Adrenal gland (tissue), 5 donors: ENCODE measurements at regions not wholly inside any gene's neighbourhood (a gene's known extent, or its start where the extent isn't known, plus 50 kb on each side); places are given as distances from the start of the nearest gene placed in this dataset.

ENCODE experiments used
- POLR2A ChIP-seq, 2 donors: fragments of 450-650 bp; IDR thresholded peaks; one replicate each; pipeline ENCODE4 v1.6.1; 2017; ENCODE audit warnings: antibody characterized with exemption in 2 of 2, mild to moderate bottlenecking in 2 of 2, moderate library complexity in 1 of 2
- TF ChIP-seq, protein P1 (sequence below), 6 experiments: fragments of 450-650 bp in 4 of 6; fragments of 200-600 bp in 2 of 6; sonication (generic) in 1 of 6; IDR thresholded peaks; 1 replicate in 5 of 6; 2 replicates in 1 of 6; pipeline versions ENCODE4 v1.5.1 to v1.8.0; 2016 to 2021; ENCODE audit warnings: antibody characterized with exemption in 6 of 6, mild to moderate bottlenecking in 2 of 6, moderate library complexity in 1 of 6
- donor health status: DM: no; HTN: no; CAD: no.

DNA sequence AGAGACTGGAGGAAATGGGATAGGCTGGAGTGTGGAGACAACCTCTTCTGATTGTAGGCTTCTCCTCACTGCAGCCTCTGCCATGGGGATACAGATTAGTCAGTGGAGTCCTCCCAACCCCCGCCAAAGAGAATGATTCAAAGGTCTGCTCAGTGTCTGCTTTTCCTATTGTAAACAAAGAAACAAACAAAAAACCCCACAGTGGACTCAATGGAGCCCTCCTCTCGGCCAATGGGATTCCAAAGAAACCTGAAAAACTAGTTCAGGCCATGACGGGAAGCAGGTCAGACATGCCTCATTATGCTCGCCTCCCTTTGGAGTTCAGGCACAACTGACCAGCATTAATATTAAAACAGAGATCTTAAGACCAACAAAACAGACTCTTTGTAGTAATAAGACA is 85.8 kb downstream of the SEC61B start:
- TF ChIP-seq, protein P1, sequence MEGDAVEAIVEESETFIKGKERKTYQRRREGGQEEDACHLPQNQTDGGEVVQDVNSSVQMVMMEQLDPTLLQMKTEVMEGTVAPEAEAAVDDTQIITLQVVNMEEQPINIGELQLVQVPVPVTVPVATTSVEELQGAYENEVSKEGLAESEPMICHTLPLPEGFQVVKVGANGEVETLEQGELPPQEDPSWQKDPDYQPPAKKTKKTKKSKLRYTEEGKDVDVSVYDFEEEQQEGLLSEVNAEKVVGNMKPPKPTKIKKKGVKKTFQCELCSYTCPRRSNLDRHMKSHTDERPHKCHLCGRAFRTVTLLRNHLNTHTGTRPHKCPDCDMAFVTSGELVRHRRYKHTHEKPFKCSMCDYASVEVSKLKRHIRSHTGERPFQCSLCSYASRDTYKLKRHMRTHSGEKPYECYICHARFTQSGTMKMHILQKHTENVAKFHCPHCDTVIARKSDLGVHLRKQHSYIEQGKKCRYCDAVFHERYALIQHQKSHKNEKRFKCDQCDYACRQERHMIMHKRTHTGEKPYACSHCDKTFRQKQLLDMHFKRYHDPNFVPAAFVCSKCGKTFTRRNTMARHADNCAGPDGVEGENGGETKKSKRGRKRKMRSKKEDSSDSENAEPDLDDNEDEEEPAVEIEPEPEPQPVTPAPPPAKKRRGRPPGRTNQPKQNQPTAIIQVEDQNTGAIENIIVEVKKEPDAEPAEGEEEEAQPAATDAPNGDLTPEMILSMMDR (IDR thresholded peaks at IDR 0.05): no peak
- TF ChIP-seq POLR2A (IDR thresholded peaks at IDR 0.05): no peak
